ENCODE measurements at regions not wholly inside any gene's neighbourhood (a gene's known extent, or its start where the extent isn't known, plus 50 kb on each side); places are given as distances from the start of the nearest gene placed in this dataset.

- no peak for TF ChIP-seq CTCF (IDR thresholded peaks at IDR 0.05; ENCODE audit: insufficient read depth, low read depth, low read length)
- no peak for TF ChIP-seq EZH2 (IDR thresholded peaks at IDR 0.05; ENCODE audit: insufficient read depth, low read length)
Observed at GRCh38 chr2:116891191-116891590, 923.3 kb upstream of the DDX18 start.
